Mammary epithelial cell (primary cell): ENCODE measurements at regions not wholly inside any gene's neighbourhood (a gene's known extent, or its start where the extent isn't known, plus 50 kb on each side); places are given as distances from the start of the nearest gene placed in this dataset.

Experiments used
- EZH2 ChIP-seq: IDR thresholded peaks from 2 replicates; pipeline ENCODE4 v1.6.1; 2012; ENCODE audit warnings: low read length, inconsistent platforms, borderline replicate concordance
- TF ChIP-seq, protein P1 (sequence below), 2 donors: IDR thresholded peaks in 1 of 2; conservative IDR thresholded peaks in 1 of 2; 2 replicates each; pipeline ENCODE4 v1.5.1; 2011 to 2012; ENCODE audit warnings: inconsistent platforms in 2 of 2, low read length in 2 of 2, mild to moderate bottlenecking in 2 of 2, control low read depth in 1 of 2, low read depth in 1 of 2; ENCODE audit not compliant: insufficient read depth in 1 of 2; ENCODE audit errors: extremely low read depth in 1 of 2

DNA sequence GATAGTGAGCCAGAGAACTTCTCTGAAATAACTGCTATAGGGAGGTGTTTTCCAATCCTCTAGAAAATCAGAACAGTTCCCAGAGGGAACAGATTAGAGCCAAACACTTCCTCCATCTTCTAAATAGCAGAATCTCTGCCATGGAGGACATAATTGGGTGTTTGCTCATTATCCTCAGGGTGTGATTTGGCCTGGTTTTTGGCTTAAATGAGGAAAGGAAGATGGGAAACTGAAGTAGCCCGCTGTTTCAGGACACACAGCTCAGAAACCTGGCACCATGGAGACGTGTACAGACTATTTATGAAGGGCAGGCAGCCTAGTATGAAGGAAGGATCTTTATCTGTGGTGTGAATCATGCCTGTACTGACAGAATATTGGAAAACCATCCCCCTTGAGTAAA is 231.7 kb upstream of the PRKD1 start:
- TF ChIP-seq, protein P1, sequence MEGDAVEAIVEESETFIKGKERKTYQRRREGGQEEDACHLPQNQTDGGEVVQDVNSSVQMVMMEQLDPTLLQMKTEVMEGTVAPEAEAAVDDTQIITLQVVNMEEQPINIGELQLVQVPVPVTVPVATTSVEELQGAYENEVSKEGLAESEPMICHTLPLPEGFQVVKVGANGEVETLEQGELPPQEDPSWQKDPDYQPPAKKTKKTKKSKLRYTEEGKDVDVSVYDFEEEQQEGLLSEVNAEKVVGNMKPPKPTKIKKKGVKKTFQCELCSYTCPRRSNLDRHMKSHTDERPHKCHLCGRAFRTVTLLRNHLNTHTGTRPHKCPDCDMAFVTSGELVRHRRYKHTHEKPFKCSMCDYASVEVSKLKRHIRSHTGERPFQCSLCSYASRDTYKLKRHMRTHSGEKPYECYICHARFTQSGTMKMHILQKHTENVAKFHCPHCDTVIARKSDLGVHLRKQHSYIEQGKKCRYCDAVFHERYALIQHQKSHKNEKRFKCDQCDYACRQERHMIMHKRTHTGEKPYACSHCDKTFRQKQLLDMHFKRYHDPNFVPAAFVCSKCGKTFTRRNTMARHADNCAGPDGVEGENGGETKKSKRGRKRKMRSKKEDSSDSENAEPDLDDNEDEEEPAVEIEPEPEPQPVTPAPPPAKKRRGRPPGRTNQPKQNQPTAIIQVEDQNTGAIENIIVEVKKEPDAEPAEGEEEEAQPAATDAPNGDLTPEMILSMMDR (conservative IDR thresholded peaks at IDR 0.05 in 1 of 2, IDR thresholded peaks at IDR 0.05 in 1 of 2; ENCODE audit: extremely low read depth in 1 of 2, insufficient read depth in 1 of 2, low read depth in 1 of 2, low read length in 2 of 2): no peak
- TF ChIP-seq EZH2: no peak
